HG03439 (cell line): ENCODE measurements at regions not wholly inside any gene's neighbourhood (a gene's known extent, or its start where the extent isn't known, plus 50 kb on each side); places are given as distances from the start of the nearest gene placed in this dataset.

ENCODE experiments used
- ATAC-seq: cut with Tn5 transposase; IDR thresholded peaks from one replicate; pipeline ENCODE4 v1.9.1; 2021; ENCODE audit warnings: mild to moderate bottlenecking, moderate library complexity; ENCODE audit not compliant: unreplicated experiment

DNA sequence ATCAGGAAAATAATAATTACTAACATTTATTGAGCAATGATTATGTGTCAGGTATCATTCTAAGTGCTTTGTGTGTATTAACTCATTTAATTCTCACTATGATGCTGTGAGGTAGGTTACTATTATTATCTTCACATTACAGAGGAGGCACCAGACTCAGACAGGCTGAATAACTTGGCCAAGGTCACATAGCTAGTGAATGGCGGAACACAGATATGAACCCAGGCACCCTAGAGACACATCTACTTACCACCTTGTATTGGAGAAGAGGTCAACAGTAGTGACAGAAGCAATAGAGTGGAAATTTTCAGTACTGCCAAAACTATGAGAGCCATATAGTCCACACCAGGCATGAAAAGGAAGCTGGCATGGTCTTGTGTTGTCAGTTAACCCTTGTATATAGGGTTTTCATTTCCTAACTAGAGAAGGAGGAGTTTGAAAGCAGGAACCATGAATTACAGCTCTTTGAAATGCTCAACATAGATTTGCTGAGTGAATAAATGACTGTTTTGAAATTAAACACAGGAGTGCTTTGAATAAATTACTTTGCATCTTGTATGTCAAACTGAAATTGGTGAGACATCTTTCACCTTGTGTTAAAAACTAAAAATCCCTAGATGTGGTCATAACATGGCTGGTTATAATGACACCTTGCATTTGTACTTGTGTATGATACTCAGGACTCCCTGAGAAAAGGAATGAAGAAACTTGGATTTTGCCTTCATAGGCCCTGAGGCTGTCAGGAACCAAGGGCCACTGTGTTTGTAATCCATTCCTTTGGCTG, 71.8 kb downstream of the RTL9 start:
- no peak for ATAC-seq

GRCh38 chrX:110432091-110432905, 73.7 kb downstream of the RTL9 start:
- ATAC-seq = no peak

DNA sequence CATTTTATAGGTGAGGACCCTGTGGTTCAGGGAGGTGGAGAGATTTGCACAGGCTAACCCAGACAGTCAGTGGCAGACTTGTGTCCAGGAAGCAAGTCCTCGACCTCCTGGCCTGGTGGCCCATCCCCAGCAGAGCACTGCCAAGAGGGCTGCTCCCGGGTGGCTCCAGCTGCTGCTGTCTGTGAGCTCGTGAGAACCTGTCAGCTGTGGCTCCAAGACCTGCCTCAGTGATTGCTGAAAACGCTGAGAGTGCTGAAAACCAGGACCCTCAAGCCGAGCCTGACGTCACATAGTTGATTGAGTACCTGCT, 74.2 kb downstream of the RTL9 start:
- no peak for ATAC-seq

DNA sequence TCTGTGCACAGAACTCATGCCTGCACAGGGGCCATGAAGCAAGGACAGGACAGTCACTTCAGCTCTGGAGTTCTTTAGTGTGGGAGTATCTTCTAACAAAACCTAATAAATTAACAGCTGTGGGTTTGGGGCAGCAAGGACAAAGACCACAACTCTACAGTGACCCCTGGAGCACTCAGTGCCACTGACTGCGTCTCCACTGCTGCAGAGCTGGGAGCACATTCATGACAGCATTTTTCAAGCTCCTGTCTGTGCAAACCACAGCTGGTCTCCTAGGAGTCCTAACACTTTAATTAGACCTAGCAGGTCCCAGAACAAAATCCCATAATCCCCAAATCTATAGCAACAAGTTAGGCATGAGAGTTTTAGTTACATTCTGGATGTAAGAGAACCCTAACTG, 76.5 kb downstream of the RTL9 start:
- ATAC-seq = no peak

- ATAC-seq = no peak
Observed at GRCh38 chrX:110436523-110436922, 77.9 kb downstream of the RTL9 start.

GRCh38 chrX:110437686-110438085, 79.0 kb downstream of the RTL9 start:
- no peak for ATAC-seq

DNA sequence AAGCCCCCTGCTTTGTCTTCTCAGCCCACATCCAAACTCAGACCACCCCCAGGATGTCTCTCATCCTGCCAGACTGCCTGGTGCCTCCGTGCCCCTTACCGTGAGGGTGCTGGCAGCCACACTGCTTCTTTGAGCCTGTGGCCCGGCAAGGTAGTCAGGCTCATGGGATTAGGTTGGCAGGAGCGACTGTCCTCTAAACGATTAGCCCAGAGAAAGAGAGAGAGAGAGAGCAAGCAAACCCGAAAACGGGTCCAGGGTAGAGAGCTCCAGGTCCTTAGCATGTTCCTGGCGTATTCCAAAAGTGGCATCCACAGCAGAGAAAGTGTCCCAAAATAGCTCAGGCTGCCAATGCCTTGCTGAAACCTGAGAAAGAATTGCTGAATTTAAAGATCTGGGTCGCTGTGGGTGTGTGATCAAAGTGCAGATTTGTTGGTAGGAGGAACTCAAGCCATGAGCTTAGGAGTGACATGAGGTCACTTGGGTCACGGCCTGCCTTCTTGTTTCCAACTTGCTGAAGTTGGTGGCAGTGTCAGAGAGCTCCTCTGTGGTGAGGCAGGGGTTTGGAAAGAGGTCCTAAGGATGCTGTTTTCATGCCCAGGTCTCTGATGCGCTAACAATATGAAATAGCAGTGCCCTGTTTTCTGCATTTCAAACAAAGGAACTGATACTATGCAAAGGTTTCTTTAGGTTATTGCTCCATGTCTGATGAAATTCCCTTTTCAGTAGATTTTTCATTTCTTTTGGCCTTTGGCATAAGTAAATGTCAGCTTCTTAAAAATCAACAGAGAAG, 81.6 kb downstream of the RTL9 start:
- ATAC-seq = no peak

- ATAC-seq = peak; percentile 77
Observed at GRCh38 chrX:110442635-110443034, 84.0 kb downstream of the RTL9 start.

DNA sequence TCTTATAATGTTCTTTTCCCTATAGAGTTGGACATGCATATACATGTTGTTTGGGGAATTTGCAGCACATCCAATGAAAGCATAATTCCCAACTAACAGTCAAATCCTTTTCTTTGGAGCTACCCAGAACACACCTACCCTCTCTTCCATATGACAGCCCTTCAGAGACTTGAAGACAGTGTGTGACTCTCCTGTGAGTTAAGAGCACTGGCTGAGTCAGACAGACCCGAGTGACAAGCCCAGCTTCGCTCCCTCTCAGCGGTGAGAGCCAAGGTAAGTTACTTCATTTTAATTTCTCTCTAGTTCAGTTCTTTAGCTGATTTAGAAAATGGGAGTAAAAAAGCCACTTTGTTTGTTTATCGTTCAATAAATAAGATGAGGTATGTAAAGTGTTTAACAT, 86.3 kb downstream of the RTL9 start:
- ATAC-seq = no peak

DNA sequence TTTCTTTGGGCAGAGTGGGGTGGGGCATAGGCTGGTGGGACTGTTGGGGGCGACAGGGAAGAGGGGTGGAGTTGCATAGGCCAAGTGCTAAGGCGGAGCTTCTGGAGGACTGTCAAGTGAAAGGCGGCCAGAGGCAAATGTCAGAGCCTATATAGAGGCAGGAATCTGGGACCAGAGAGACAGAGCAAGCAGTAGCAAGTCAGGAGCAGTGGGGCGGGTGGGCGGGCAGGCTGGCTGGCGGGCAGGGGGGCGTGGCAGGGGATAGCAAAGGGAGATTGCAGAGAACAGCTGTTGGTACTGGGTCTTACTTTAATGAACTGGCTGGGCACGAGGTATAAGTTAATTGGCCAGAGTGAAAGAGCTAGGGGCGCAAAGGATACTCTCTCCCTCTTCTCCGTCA, 89.8 kb downstream of the RTL9 start:
- ATAC-seq = no peak

DNA sequence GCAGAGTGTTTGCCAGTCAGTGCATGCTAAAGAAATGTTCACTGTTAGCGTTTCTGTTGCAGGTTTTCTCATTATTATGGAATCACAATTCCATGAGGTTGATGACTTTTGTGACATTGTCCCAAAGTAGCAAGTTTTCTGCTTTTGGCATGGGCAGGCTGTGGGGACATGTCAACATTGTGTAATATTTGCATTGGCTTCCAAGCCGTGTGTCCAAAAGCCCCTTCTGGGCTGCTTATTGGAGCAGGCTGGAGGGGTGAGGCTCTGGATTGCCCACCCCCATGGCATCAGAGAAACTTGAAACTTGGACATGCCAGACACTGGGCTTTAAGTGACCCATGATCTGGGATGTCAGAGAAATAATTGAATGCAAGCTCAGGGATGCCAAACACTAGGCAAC, 90.7 kb downstream of the RTL9 start:
- ATAC-seq = no peak

- ATAC-seq = peak; percentile 67
Observed at GRCh38 chrX:110450050-110450449, 91.4 kb downstream of the RTL9 start.

GRCh38 chrX:110454336-110454735, 95.7 kb downstream of the RTL9 start:
- no peak for ATAC-seq

GRCh38 chrX:110462957-110463356, 104.3 kb downstream of the RTL9 start:
- ATAC-seq = no peak

GRCh38 chrX:110466790-110467189, 108.1 kb downstream of the RTL9 start:
- ATAC-seq = no peak

DNA sequence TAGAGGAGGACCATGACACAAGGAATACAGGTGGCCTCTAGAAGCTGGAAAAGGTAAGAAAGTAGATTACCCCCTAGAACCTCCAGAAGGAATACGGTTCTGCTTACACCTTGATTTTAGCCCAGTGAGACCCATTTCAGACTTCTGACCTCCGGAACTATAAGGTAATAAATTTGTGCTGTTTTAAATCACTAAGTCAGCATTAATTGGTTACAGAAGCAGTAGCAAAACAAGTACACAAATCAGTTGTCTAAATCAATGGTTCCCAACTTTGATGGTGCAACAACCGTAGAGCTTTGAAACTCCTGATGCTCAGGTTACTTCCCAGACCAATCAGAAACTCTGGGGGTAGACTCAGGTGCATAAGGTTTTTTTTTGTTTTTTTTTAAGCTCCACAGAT, 113.6 kb downstream of the RTL9 start:
- no peak for ATAC-seq

- ATAC-seq = no peak
Observed at GRCh38 chrX:110477593-110478228, 119.1 kb downstream of the RTL9 start.

DNA sequence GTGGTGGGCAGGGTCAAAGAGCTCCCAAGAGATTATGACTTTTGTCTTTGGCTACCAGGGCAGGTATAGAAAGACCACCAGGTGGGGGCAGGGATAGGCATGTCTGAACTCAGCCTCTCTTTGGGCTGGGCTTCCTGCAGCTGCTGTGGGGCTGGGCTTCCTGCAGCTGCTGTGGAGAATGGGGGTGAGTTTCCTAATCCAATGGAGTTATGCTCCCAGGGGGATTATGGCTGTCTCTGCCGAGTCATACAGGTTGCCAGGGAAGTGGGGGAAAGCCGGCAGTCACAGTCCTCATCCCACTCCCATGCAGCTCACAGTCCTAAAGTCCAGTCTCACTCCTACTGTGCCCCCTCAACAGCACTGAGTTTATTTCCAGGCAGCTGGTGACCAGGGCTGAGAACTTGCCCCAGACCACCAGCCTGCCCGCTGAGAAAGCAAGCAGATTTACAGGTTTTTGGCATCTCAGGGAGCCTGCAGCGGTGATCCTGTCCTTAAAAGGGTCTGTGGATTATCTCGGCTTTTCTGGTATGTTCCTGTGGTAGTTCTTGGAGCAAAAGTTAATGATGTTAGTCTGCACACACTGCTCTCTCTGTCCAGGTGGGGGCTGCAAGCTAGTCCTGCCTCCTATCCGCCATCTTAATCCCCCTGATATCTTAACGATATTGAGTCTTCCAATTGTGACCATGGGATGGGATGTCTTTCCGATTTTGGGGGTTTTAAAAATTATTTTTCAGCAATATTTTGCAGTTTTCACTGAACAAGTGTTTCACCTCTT, 133.4 kb downstream of the RTL9 start:
- no peak for ATAC-seq

- no peak for ATAC-seq
Observed at GRCh38 chrX:110504947-110505346, 146.3 kb downstream of the RTL9 start.

DNA sequence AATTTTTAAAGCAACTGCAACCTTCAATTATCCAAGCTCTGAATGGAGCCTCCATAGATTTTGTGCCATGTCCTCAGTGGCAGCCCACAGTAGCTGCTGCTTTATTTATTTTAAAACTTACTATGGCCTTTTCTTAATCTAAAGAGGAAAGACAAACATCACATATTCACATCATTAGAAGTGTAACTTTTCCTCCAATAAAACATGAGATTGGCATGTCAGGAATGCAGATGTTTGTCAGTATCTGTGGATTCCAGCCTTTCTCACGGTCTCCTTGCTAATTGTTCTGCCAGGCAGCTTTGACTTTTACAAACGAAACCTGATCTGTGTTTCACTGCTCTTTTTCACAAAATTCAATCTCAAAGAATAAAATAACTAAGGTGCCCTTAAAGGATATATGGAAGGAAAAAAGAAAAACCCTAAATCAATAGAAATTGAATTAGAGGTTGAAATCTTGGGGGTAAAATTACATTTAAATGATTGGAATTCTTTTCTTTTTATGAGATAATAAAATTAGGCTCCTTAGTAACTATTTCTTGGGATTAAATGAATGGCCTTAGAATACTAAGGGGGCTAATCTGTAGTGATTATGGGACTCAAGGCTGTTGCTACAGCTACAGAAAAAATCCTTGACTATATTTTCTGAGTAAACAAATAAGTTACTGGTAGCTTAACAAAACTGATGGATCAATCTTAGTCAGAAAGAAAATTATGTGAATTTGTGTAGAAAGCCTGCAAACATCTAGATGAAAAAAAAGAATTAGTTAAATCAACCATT, 151.3 kb downstream of the RTL9 start:
- ATAC-seq = no peak
